ENCODE measurements at regions not wholly inside any gene's neighbourhood (a gene's known extent, or its start where the extent isn't known, plus 50 kb on each side); places are given as distances from the start of the nearest gene placed in this dataset.
"Not testable (repeated sequence)": the region's sequence is repeated elsewhere in the genome, so short reads cannot be mapped to it uniquely, and the experiment has no call there.

GRCh38 chr14:27253966-27254365, 656.1 kb upstream of the NOVA1 start:
- H3K4me3 ChIP-seq, result no peak overlapping the region
- H3K27me3 ChIP-seq, result no peaks in the 10 kb centered on the region
- H3K36me3 ChIP-seq, result no peaks in the 10 kb centered on the region
- DNase-seq (ENCODE audit: low spot score), result no peak
- H3K27ac ChIP-seq, result no peak overlapping the region
- no peaks in the 10 kb centered on the region for H3K4me1 ChIP-seq
- TF ChIP-seq CTCF (IDR thresholded peaks at IDR 0.05), result no peak
- H3K9me3 ChIP-seq, result no peaks in the 10 kb centered on the region

- Histone ChIP-seq H3K27me3 (no peaks in the 10 kb centered on the region), H3K4me3 (no peak overlapping the region), H3K36me3 (no peaks in the 10 kb centered on the region), H3K4me1 (no peaks in the 10 kb centered on the region), H3K27ac (no peak overlapping the region), H3K9me3 (peaks cover 0 to 7% of the 10 kb centered on the region in 2 donors)
- no peak for DNase-seq (ENCODE audit: low spot score)
- TF ChIP-seq CTCF (IDR thresholded peaks at IDR 0.05), result no peak
Observed at GRCh38 chr14:27256805-27257204, 659.0 kb upstream of the NOVA1 start.

DNA sequence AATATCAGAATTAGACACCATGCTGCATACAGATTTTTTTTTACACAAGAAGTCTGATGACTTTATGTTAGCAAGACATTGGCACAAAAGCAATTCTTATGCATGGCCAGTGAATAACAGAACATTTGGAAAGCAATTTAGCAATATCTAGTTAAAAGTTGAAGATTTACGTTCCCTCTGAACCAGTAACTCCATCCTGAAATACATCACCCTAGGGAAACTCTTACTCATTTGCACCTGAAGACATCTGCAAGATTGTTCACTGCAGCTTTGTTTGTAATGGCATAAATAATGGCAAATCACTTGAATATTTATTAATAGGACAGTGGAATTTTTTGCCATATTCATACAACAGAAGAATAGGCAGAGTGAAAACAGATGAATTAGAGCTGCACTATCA, 670.0 kb upstream of the NOVA1 start:
- DNase-seq (ENCODE audit: low spot score), result no peak
- Histone ChIP-seq H3K27ac (no peak overlapping the region), H3K4me1 (no peaks in the 10 kb centered on the region), H3K36me3 (no peaks in the 10 kb centered on the region), H3K4me3 (no peak overlapping the region), H3K9me3 (no peaks in the 10 kb centered on the region), H3K27me3 (no peaks in the 10 kb centered on the region)
- no peak for TF ChIP-seq CTCF (IDR thresholded peaks at IDR 0.05)

DNA sequence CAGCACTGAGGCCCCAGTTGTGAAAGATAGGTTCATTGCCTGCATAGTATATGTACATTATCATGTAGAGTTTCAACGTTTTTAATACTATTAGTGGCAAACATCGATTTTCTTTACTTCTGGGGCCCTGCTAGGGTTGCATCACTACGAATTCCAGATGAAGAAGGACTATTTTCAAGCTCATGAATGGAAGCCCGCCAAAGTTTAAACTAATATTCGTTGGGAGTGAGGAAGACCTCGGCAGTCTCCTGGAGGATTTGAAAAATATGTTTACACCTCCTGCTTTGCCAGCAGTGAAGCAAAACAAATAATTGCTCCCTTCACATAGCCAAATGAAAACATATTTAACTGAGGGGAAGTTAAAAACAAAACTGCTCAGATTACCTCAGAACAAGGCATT, 672.9 kb upstream of the NOVA1 start:
- H3K9me3 ChIP-seq, result no peaks in the 10 kb centered on the region
- no peaks in the 10 kb centered on the region for H3K4me1 ChIP-seq
- no peaks in the 10 kb centered on the region for H3K36me3 ChIP-seq
- H3K27me3 ChIP-seq, result no peaks in the 10 kb centered on the region
- H3K27ac ChIP-seq, result no peak overlapping the region
- no peak for TF ChIP-seq CTCF (IDR thresholded peaks at IDR 0.05)
- no peak for DNase-seq (ENCODE audit: low spot score)
- H3K4me3 ChIP-seq, result no peak overlapping the region

DNA sequence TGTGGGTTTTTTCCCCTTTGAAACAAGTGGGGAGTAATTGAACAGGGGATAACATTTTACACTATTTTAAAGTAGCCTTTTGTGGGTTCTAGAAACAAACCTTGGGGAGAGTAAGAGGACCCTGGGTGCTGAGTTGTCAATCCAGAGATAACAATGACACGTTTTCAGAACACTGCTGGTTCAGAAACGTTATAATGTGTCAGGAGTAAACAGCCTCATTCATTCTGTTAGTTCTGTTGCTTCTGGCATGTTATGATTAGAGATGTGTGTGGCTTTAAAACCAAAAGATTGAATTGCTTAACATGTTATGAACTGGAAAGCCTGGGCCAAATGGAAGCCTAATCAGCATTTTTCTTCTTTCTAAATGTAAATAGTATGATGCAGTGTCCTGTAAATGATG, 680.5 kb upstream of the NOVA1 start:
- Histone ChIP-seq H3K4me3 (no peak overlapping the region), H3K27ac (no peak overlapping the region), H3K27me3 (no peaks in the 10 kb centered on the region), H3K9me3 (no peaks in the 10 kb centered on the region), H3K36me3 (no peaks in the 10 kb centered on the region), H3K4me1 (no peaks in the 10 kb centered on the region)
- no peak for DNase-seq (ENCODE audit: low spot score)
- TF ChIP-seq CTCF (IDR thresholded peaks at IDR 0.05), result no peak

GRCh38 chr14:27305441-27305945, 707.7 kb upstream of the NOVA1 start:
- Histone ChIP-seq H3K4me1 (no peaks in the 10 kb centered on the region), H3K27ac (no peak overlapping the region), H3K27me3 (no peaks in the 10 kb centered on the region), H3K4me3 (no peak overlapping the region), H3K9me3 (peaks cover 0 to 13% of the 10 kb centered on the region in 2 donors), H3K36me3 (no peaks in the 10 kb centered on the region)
- no peak for TF ChIP-seq CTCF (IDR thresholded peaks at IDR 0.05)
- no peak for DNase-seq (ENCODE audit: low spot score)

DNA sequence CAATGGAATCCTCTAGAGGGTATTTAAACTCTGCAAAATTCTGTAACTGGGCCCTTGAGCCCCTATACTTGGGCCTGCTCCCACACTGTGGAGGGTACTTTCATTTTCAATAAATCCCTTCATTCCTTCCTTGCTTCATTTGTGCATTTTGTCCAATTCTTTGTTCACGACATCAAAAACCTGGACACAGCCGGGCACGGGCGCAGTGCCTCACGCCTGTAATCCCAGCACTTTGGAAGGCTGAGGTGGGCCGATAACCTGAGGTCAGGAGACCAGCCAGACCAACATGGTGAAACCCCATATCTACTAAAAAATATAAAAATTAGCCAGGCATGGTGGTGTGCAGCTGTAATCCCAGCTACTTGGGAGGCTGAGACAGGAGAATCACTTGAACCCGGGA, 714.9 kb upstream of the NOVA1 start:
- not testable (repeated sequence) for H3K4me3 ChIP-seq; H3K4me1 ChIP-seq; DNase-seq (ENCODE audit: low spot score); H3K36me3 ChIP-seq; H3K9me3 ChIP-seq; H3K27me3 ChIP-seq; H3K27ac ChIP-seq

Data from right atrium auricular region (tissue), 2 donors.